OCI-LY1 (cell line): ENCODE measurements at regions not wholly inside any gene's neighbourhood (a gene's known extent, or its start where the extent isn't known, plus 50 kb on each side); places are given as distances from the start of the nearest gene placed in this dataset.

ENCODE experiments used
- EZH2 ChIP-seq: fragments of 200-600 bp; sonication (generic), shearing (Covaris generic); IDR thresholded peaks from 2 replicates; pipeline ENCODE4 v1.8.0; 2017; ENCODE audit warnings: borderline replicate concordance, mixed run types, mild to moderate bottlenecking, antibody characterized with exemption, low read length, moderate library complexity, mixed read lengths
- TF ChIP-seq, protein P1 (sequence below): fragments of 200-600 bp; sonication (generic), shearing (Covaris generic); IDR thresholded peaks from 2 replicates; pipeline ENCODE4 v1.5.1; 2017; ENCODE audit warnings: mild to moderate bottlenecking, antibody characterized with exemption, low read length, moderate library complexity, mixed read lengths

DNA sequence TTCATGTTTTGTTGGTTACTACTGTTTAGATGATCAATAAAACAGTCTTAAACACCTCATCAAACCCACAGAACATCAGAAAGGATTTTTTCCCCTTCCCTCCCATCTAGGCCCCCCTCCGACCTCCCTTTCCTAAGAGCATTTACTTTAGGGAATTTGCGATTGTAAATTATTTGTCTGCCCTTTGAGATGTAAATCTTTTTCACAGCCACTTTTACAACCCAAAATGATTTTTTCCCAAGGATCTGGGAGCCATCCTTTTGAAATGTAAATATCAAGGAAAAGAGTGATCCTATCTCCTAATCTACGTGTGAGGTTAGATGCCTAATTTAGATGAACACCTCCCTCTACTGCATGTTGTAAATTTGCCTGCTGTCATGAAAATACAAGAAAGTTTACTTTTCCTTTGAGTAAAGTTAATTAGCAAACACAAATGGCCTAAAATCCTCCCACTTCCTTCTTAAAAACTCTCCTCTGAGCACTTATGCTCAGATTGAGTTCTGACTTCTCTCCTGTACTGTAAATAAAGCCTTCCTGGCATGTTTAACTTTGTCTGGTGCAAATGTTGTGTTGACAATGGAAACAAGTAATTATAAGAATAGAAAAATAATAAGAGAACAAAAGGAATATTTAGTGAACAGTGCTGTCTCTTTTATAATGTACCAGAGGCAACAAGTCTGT is 1646.9 kb upstream of the SPRY2 start:
- TF ChIP-seq, protein P1, sequence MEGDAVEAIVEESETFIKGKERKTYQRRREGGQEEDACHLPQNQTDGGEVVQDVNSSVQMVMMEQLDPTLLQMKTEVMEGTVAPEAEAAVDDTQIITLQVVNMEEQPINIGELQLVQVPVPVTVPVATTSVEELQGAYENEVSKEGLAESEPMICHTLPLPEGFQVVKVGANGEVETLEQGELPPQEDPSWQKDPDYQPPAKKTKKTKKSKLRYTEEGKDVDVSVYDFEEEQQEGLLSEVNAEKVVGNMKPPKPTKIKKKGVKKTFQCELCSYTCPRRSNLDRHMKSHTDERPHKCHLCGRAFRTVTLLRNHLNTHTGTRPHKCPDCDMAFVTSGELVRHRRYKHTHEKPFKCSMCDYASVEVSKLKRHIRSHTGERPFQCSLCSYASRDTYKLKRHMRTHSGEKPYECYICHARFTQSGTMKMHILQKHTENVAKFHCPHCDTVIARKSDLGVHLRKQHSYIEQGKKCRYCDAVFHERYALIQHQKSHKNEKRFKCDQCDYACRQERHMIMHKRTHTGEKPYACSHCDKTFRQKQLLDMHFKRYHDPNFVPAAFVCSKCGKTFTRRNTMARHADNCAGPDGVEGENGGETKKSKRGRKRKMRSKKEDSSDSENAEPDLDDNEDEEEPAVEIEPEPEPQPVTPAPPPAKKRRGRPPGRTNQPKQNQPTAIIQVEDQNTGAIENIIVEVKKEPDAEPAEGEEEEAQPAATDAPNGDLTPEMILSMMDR, result no peak
- TF ChIP-seq EZH2, result no peak
